HG03571 (cell line): ENCODE measurements at regions not wholly inside any gene's neighbourhood (a gene's known extent, or its start where the extent isn't known, plus 50 kb on each side); places are given as distances from the start of the nearest gene placed in this dataset.
"Not testable (repeated sequence)": the region's sequence is repeated elsewhere in the genome, so short reads cannot be mapped to it uniquely, and the experiment has no call there.

Experiments
- ATAC-seq: cut with Tn5 transposase; IDR thresholded peaks from one replicate; pipeline ENCODE4 v1.9.1; 2021; ENCODE audit not compliant: unreplicated experiment

DNA sequence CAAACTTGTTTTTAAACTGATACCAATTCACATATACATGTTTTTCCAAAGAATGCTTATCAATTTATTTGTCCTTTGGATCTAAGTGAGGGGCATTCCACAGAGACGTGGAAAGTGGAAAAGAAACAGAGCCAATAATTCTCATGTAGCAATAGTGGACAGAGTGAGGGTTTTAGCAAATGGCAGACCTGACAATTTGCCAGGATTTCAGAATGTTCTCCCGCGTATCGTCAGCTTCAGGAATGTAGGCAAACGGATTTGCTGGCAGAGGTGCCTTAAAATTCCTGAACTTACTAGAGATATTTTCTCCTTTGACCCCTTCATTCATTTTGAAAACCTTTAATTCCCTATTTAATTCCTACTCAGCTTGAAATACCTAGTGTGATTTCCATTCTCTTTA lies 193.4 kb upstream of the CPHXL start:
- ATAC-seq = no peak

DNA sequence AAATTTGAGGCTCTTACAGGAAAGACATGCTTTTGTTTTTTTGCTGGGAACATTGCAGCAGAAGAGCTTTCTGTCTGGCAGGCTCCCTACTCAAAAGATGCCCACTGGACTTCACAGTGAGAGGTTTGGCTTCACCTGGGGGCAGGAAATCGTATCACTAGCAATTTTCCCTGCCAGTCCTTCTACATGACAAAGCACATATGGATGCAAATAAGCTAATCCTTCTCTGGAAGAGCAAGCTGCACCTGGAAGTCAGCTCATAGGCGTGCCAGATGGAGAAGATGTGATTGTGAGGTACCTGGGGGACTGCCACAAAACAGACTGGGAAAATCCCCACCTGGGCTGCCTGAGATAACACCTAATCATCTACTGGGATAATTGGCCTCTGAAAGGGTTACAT lies 195.0 kb upstream of the CPHXL start:
- no peak for ATAC-seq

DNA sequence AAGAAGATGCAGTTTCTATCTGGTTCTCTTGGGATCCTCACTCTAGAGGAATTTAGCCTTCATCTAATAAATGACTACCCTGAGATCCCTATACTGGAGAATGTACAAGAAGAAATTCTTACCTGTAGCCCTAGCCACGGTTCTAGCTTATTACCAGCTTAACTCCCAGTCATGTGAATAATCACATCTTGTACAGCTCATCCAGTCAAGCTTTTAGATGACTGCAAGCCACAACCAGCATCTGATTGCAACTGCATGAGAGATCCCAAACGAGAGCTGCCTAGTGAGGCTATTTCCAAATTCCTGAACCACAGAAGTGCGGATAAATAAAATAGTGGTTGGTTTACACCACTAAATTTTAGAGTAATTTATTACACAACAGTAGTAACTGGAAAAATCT lies 196.0 kb upstream of the CPHXL start:
- ATAC-seq = no peak

DNA sequence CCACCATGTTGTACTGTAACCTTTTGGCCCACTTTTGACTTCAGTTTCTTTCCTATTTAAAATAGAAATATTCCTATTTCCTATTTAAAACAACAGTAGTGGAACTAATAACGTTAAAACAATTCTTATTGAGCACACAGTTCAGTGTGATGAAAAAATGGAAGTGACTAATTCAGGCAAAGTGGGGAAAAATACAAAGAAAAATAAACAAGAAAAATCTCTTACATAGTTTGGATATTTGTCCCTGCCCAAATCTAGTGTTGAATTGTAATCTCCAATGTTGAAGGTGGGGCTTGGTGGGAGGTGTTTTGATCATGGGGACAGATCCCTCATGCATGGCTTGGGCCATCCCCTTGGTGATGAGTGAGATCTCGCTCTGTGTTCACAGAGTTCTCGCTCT lies 198.1 kb upstream of the CPHXL start:
- no peak for ATAC-seq

DNA sequence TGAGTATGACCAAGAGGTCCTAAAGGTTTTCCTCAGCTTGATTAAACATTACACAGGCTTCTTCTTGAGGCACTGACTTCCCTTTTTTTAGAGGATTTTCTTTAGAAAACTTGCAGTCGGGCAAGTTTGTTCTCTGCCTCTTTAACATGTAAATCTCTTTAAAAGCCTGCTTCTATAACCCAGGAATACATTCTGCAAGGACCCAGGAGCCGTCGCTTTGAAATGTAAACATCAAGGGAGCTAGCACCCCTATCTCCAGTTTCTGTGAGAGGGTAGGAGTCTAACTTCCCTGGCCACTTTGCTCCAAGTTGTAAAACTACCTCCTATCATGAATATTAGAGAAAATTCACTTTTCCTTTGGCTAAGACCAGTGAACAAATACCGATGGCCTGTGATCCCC lies 201.5 kb upstream of the CPHXL start:
- no peak for ATAC-seq

DNA sequence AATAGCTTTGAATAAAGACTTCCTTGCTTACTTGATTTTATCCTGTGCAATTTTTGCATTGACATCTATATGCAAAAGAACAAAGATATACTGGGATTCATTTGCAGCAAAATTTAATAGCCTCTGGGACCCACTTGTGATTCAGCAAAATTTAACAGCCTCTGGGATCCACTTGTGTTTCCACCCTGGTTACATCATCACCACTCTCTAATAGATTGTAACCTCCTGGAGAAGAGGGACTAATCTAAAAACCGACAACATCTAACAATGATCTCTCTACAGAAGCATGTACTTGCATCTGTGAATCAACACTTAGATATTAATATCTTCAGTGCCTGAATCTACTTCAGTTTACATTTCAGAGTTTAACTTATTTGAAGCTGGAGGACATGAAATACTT lies 202.0 kb upstream of the CPHXL start:
- no peak for ATAC-seq

DNA sequence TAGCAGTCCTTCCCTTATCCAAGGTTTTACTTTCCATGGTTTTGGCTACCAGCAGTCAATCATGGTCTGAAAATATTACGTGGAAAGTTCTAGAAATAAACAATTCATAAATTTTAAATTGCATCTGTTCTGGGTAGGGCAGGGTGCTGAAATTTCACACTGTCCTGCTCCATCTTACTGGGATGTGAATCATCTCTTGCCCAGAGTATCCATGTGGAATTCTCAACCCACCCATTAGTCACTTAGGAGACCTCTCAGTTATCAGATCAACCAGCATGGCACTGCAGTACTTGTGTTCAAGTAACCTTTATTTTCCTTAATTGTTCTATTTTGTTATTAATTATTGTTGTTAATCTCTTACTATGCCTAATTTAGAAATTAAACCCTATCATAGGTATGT lies 202.8 kb upstream of the CPHXL start:
- ATAC-seq = no peak

DNA sequence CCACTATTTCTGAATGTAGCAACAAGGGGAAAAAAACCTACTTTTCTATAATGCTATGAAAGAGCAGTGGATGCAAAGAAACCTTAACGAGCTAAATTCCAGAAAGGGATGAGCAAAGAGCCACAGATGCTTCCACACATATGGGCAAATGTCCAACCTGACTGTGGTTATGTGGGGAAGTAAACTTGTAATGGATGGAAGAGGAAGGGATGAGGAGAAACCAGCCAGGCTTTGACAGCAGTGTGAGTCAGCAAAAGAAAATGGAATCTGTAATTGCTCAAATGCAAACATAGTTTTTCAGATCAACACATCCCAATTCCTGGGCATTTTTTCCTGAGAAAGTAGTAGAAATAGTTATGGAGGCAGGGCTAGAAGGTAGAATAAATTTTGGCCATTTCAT lies 204.8 kb upstream of the CPHXL start:
- no peak for ATAC-seq

DNA sequence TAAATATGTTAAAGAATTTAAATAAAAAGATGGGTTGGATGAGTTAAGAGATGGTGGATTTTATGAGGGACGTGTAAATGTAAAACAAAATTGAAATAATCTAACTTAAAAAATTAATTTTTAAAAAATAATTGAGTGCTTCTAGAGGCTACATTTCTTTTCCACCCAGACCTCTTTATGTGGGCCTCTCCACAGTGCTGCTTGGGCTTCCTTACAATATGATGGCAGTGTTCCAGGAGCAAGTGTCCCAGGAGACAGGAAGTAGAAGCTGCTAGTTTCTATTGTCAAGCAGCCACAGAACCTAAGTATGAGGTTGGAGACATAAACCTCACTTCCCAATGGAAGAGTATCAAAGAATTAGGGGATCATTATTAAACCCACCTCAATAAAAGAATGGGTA lies 205.7 kb upstream of the CPHXL start:
- no peak for ATAC-seq

DNA sequence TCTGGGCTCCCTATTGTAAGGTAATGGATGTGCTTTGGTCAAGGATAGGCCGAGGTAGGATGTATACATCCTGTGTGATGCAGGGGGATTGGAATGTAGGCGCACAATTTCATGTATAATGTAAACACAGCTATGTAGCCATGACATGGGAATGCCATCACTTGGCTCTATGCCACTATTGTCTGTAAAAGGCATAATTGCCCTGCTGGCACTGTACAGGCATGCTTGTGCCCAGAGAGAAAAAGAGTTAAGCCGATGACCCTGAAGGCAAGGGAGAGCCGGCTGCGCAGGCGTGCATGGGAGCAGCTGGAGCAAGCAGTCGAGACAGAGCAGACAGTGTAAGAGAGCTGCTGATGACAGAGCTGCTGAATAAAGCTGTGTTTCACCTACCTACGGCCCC lies 212.5 kb upstream of the CPHXL start:
- ATAC-seq = no peak

DNA sequence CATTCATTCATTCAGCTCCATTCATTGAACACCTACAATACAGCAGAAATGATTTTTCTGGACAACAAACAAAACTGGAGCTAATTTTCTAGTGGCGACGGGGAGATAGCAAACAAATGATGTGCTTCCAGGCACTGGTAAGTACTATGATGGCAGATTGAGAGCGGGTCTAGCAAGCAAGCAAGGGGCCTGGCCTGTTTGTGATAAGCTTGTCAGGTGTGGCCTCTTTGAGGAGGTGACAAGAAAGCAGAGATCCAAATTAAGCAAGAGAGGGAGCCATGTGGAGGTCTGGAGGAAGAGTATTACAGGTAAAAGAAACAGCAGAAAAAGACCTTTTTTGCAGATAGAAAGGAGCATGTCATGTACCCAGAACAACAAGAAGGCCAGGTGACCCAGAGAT lies 216.1 kb upstream of the CPHXL start:
- ATAC-seq = no peak

DNA sequence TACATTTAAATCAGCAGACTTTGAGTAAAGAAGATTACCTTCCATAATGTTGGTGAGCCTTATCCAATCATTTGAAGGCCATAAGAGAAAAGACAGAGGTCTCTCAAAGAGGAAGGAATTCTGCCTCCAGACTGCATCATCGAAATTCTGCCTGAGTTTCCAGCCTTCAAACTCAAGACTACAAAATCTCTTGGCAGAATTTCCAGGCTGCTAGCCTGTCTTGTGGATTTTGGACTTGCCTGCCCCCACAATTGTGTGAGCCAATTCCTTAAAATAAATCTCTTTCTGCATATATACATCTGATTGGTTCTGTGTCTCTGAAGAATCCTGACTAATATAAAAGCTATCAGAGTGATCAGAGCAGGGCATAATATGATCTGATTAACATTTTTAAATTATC lies 216.6 kb upstream of the CPHXL start:
- no peak for ATAC-seq

DNA sequence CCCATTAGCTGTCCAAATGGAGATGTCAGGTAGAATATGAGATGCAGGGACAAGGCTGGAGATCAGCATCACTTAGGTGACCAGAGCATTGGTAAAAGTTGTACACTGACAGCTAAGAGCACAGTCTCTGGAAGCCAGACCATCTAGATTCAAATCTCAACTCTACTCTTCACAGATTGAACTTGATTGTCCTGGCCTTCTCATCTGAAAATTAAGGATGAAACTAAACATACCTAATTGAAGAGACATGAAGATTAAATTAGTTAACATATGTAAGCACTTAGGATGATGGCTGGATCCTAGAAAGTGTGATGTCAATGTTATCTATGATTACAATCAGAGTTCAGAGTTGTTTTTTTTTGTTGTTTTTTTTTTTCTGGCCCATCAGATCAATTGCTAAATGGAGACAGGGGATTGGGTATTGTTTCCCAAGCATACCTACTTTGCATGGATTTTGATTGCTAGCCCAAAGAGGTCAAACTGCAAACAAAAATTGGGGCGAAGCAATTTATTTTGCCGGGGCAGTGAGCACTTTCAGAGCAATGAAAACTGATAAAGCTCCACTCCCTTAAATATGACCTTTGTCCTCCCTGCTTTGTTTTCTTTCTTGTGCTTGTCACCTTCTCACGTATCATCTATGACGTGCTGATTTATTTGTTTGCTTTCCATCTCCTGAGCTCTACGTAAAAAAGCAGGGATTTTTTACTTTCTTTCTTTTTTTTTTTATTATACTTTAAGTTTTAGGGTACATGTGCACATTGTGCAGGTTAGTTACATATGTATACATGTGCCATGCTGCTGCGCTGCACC lies 217.6 kb upstream of the CPHXL start:
- ATAC-seq = no peak

DNA sequence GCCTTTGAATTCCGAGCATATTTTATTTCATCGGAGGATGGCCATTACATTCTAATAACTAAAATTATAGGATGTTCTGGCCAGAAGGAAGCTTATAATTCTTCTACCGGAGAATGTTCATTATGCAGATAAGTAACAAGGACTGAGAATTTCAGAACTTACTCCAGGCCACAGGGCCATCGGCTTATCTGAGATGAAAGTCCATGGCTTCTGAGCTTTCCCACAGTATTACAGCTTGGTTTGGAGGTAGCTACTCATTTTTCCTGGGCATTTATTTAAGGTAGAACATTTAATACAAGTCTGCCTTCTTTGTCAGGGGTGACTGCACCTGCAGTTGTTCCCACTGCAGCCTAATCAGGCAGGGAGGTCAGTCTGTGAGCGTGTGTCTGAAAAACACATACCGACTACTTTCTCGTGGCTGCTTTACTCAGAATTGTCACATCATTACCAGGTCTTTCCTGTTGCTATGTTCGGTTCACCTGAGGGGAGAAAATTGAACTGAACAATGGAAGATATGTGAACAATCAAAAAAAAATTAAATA lies 219.7 kb upstream of the CPHXL start:
- ATAC-seq = no peak

DNA sequence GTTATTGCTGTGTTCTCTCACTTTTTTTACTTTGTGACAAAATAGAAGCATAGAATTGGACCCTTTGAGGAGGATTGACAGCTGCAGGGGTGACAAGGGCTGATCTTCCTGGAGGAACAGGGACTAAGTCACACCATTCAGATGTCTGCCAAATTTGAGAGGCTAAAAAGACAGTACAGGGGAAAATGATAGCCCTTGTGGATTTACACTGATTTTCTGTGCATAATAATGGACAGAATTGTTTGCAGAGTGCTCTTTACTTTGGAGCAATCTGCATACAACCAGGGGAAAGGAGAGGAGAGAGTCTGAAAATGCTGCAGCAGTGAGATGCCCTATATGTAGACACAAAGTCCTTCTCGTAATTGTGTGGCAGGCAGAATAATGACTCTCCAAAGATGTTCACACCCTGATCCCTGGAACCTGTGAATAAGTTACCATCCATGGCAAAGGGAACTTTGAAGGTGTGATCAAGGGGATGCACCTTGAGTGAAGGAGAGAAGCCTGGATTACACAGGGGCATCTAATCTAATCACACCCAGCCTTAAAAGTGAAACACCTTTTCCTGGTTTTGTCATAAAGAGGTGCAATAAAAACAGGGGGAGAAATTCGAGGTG lies 221.4 kb upstream of the CPHXL start:
- no peak for ATAC-seq

DNA sequence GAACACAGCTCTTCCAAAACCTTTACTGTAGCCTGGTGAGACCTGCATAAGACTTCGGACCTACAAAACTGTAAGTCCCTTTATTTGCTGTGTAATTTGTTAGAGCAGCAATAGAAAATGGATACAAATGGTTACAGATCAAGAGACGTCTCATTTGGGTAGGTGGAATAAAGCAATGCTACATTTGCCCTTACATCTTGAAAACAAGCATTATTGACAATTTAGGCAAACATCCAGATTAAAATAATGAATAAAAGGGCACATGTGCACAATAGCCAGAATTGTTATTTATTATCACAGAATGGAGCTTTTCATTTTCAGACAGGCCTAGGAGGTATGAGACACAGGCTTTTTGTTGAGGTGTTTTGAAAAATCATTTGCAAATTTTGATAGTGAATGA lies 222.2 kb upstream of the CPHXL start:
- no peak for ATAC-seq

DNA sequence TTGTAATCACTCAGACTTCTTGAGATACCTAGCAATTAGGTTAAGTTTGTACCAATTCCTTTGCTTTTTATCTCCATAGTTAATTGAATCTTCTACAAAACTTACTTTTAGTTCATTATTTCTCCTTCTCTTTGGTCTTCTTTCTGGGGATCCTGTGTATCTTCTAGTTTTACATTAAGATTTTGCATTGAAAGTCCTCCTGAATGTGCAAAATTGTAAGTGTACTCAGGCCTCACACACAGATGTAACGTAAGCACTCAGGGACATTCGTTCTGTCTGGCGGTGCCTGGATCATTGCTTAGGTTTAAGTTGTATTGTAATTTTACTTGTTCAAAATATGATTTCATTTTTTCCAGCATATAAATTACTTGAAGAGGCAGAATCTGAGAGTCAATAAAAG lies 222.6 kb upstream of the CPHXL start:
- ATAC-seq = no peak

DNA sequence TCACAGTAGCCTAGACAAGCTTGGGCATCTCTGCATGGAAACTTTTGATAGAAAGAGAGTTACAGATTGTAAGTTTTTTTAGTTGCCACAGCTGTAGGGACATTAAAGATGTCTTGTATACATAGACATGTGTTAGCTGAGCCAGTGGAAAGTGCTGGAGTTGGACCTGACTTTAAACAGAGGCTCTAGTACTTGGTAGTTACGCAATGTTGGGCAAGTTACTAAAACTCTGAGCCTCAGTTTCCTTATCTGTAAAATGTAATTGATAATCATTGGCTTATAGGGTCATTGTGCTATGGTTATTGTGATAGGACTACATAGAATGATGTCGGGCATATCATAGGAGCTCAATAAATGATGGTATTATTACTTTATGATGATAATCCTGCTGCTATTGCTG lies 225.8 kb upstream of the CPHXL start:
- ATAC-seq = no peak

DNA sequence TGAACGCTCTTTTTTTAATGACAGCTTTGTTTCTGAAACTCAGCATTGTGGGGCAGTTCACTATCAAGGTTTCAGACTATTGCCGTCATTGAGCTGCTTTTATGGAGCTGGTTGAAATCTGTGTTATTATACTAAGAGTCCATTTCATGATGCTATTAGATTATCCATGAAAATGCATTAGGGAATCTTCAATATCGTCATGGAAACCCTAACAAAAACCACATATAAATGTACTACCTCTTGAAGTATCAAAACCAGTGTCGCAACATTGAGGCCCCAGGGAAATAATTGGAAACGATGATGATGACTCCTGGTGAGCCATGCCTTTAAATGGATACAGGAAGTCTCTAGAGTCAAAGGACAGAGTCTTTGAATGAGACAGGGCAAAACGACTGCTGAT lies 231.6 kb upstream of the CPHXL start:
- ATAC-seq = no peak

DNA sequence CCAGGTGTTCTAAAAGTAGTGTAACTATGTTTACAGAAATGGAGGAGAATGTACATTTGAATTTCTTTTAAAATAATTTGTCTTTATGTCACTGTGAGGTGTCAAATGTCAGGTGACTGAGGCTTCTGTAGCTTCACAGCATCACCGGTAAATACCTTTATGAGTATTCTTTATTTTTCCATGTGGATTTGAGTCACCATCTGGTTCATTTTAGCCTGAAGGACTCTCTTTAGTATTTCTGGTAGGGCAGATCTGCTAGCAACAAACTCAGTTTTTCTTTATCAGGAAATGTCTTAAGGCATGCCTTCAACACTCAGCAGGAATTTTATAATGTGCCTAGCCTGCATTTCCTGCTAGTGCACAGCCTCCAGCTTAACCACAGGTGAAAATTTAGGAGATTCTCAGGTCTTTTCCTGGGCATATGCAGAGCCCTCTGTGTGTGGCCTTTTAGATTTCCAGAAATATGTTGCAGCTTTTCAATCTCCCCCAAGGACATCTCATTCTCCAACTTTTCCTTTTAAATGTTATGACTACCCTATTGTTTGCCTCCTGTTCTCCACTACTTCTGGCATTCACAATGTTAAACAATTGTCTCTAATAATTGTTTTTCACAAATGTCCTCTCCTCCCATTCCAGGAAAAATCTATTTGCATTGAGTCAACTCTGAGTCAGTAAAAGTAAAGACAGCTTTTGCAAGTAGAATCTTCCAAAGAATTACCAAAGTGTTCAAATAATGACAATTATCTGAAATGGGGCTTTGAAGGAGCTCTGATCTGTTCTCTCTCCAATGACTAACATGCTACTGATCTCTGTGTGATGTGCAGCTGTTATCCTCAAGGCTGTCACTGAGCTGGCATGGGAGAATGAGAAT lies 239.4 kb upstream of the CPHXL start:
- no peak for ATAC-seq

DNA sequence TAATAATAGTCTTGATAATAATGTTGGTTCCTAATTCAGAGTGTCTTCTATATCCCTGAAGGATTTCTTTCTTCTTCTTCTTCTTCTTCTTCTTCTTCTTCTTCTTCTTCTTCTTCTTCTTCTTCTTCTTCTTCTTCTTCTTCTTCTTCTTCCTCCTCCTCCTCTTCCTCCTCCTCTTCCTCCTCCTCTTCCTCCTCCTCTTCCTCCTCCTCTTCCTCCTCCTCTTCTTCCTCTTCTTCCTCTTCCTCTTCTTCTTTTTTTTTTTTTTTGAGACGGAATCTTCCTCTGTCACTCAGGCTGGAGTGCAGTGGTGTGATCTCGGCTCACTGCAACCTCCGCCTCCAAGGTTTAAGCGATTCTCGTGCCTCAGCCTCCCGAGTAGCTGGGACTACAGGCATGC lies 242.8 kb upstream of the CPHXL start:
- ATAC-seq = not testable (repeated sequence)

DNA sequence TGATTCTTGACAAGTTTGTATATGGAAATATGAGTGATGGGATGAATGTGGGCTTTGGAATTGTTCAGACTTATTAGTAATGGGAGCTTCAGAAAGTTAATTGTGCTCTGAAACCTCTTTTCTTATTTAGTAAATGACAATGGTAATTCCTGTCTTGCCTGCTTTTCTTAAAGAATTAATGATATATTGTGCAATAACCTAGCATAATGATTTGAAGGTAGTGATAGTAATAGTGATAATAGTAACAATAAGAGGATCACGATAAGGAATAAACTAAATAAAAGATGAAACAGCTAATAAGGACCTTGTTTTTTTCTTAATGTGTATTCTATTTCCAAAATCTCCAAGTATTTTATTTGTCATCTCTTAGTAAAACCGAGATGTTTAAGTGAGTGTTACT lies 245.0 kb upstream of the CPHXL start:
- no peak for ATAC-seq
